ENCODE measurements at regions not wholly inside any gene's neighbourhood (a gene's known extent, or its start where the extent isn't known, plus 50 kb on each side); places are given as distances from the start of the nearest gene placed in this dataset.

- Histone ChIP-seq H3K4me1 (ENCODE audit: low read length) (no peaks in the 10 kb centered on the region), H2AFZ (ENCODE audit: low read depth, low read length) (no peak overlapping the region), H3K27me3 (ENCODE audit: low read depth, low read length) (no peaks in the 10 kb centered on the region), H3K9ac (ENCODE audit: low read length) (no peak overlapping the region), H3K4me2 (ENCODE audit: low read length) (no peak overlapping the region), H3K27ac (ENCODE audit: low read length) (no peak overlapping the region), H3K79me2 (ENCODE audit: low read length) (no peaks in the 10 kb centered on the region), H3K4me3 (ENCODE audit: low read length) (no peak overlapping the region), H3K9me3 (ENCODE audit: insufficient read depth, low read length) (no peaks in the 10 kb centered on the region), H3K36me3 (replicated peaks; ENCODE audit: low read depth, low read length) (no peaks in the 10 kb centered on the region), H4K20me1 (ENCODE audit: insufficient read depth, low read length) (no peaks in the 10 kb centered on the region)
- TF ChIP-seq EZH2phosphoT487 (IDR thresholded peaks at IDR 0.05; ENCODE audit: low read depth) (no peak), CTCF (IDR thresholded peaks at IDR 0.05; ENCODE audit: low read depth, low read length) (no peak)
Observed at GRCh38 chr21:16650714-16651366, 862.0 kb upstream of the CXADR start.

- Histone ChIP-seq H3K36me3 (replicated peaks; ENCODE audit: low read depth, low read length) (no peaks in the 10 kb centered on the region), H4K20me1 (ENCODE audit: insufficient read depth, low read length) (no peaks in the 10 kb centered on the region), H3K4me3 (ENCODE audit: low read length) (no peak overlapping the region), H3K27me3 (ENCODE audit: low read depth, low read length) (no peaks in the 10 kb centered on the region), H3K4me2 (ENCODE audit: low read length) (no peak overlapping the region), H2AFZ (ENCODE audit: low read depth, low read length) (no peak overlapping the region), H3K27ac (ENCODE audit: low read length) (no peak overlapping the region), H3K9ac (ENCODE audit: low read length) (no peak overlapping the region), H3K9me3 (ENCODE audit: insufficient read depth, low read length) (no peaks in the 10 kb centered on the region), H3K4me1 (ENCODE audit: low read length) (no peaks in the 10 kb centered on the region), H3K79me2 (ENCODE audit: low read length) (no peaks in the 10 kb centered on the region)
- TF ChIP-seq CTCF (IDR thresholded peaks at IDR 0.05; ENCODE audit: low read depth, low read length) = no peak
- no peak for TF ChIP-seq EZH2phosphoT487 (IDR thresholded peaks at IDR 0.05; ENCODE audit: low read depth)
Observed at GRCh38 chr21:16651956-16652355, 860.9 kb upstream of the CXADR start.

GRCh38 chr21:16663436-16663835 is 849.4 kb upstream of the CXADR start:
- TF ChIP-seq EZH2phosphoT487 (IDR thresholded peaks at IDR 0.05; ENCODE audit: low read depth) = no peak
- no peak for TF ChIP-seq CTCF (IDR thresholded peaks at IDR 0.05; ENCODE audit: low read depth, low read length)
- no peak overlapping the region for H2AFZ ChIP-seq (ENCODE audit: low read depth, low read length)
- no peak overlapping the region for H3K4me2 ChIP-seq (ENCODE audit: low read length)

GRCh38 chr21:16667395-16667794 is 845.4 kb upstream of the CXADR start:
- Histone ChIP-seq H3K4me1 (ENCODE audit: low read length) (no peaks in the 10 kb centered on the region), H3K4me3 (ENCODE audit: low read length) (no peak overlapping the region), H3K4me2 (ENCODE audit: low read length) (no peak overlapping the region), H3K79me2 (ENCODE audit: low read length) (no peaks in the 10 kb centered on the region), H3K27ac (ENCODE audit: low read length) (no peak overlapping the region), H3K36me3 (replicated peaks; ENCODE audit: low read depth, low read length) (no peaks in the 10 kb centered on the region), H3K9me3 (ENCODE audit: insufficient read depth, low read length) (no peaks in the 10 kb centered on the region), H4K20me1 (ENCODE audit: insufficient read depth, low read length) (no peaks in the 10 kb centered on the region), H2AFZ (ENCODE audit: low read depth, low read length) (no peak overlapping the region), H3K27me3 (ENCODE audit: low read depth, low read length) (no peaks in the 10 kb centered on the region), H3K9ac (ENCODE audit: low read length) (no peak overlapping the region)
- TF ChIP-seq EZH2phosphoT487 (IDR thresholded peaks at IDR 0.05; ENCODE audit: low read depth) (no peak), CTCF (IDR thresholded peaks at IDR 0.05; ENCODE audit: low read depth, low read length) (no peak)

More at GRCh38 chr21:16663436-16663835, 849.4 kb upstream of the CXADR start:
- no peaks in the 10 kb centered on the region for H3K9me3 ChIP-seq (ENCODE audit: insufficient read depth, low read length)
- H3K4me3 ChIP-seq (ENCODE audit: low read length) = no peak overlapping the region
- no peak overlapping the region for H3K9ac ChIP-seq (ENCODE audit: low read length)
- H3K4me1 ChIP-seq (ENCODE audit: low read length) = no peaks in the 10 kb centered on the region
- H4K20me1 ChIP-seq (ENCODE audit: insufficient read depth, low read length) = no peaks in the 10 kb centered on the region
- no peaks in the 10 kb centered on the region for H3K36me3 ChIP-seq (replicated peaks; ENCODE audit: low read depth, low read length)
- H3K27ac ChIP-seq (ENCODE audit: low read length) = no peak overlapping the region
- no peaks in the 10 kb centered on the region for H3K27me3 ChIP-seq (ENCODE audit: low read depth, low read length)
- H3K79me2 ChIP-seq (ENCODE audit: low read length) = no peaks in the 10 kb centered on the region
